ENCODE measurements at regions not wholly inside any gene's neighbourhood (a gene's known extent, or its start where the extent isn't known, plus 50 kb on each side); places are given as distances from the start of the nearest gene placed in this dataset.

DNA sequence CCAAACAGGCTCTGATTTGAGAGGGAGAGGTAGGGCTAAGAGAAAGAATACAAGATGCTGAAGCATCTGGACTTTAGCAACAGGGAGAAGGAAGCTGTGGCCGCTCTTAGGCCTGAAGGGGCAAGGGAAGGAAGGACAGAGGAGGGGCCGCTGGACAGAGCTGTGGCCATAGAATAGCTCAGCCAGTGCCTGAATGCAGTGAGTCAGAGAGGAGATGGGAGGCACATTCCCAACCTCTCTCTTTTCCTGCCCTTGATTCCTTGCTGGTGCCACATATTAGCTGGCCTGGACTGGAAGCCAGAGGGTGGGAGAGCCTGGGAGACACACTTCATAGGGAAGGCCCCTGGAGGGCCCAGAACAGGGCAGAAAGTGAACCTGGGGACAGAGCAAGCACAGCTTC, 83.4 kb upstream of the POU3F1 start:
- Histone ChIP-seq H3K4me2 (ENCODE audit: low read length) (no peak overlapping the region), H2AFZ (ENCODE audit: low read depth, low read length) (no peak overlapping the region)

DNA sequence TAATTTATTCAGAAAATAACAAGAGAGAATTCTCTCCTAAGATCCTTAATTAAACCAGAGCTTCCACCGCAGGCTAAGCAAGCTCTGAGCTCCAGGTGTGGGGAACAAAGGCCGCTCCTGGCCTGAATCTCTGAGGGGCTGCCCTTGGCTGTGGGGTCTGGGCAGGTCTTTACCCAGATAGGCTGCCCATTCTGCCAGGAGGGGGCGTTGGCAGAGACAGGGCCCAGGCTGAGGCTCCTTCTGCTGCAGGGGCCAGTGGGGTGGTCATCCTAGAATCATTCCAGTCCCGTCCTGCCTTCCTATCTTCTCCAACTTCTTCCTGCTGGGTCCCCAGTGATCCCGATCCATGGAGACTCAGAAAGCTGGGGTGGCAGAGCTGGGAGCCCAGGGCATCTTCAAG, 82.9 kb upstream of the POU3F1 start:
- Histone ChIP-seq H3K36me3 (ENCODE audit: insufficient read depth, low read length) (no peaks in the 10 kb centered on the region), H3F3A (ENCODE audit: insufficient read depth, low read length, poor library complexity, severe bottlenecking) (no peaks in the 10 kb centered on the region), H3K4me3 (ENCODE audit: low read length) (no peak overlapping the region), H3K9ac (ENCODE audit: low read length) (no peak overlapping the region), H3K27ac (ENCODE audit: low read length) (no peak overlapping the region), H3K27me3 (ENCODE audit: insufficient read depth, low read depth, low read length) (no peaks in the 10 kb centered on the region), H2AFZ (ENCODE audit: low read depth, low read length) (no peak overlapping the region), H3K9me2 (ENCODE audit: insufficient read depth, low read length) (no peaks in the 10 kb centered on the region), H3K4me2 (ENCODE audit: low read length) (no peak overlapping the region), H4K20me1 (ENCODE audit: insufficient read depth) (no peaks in the 10 kb centered on the region), H3K9me3 (ENCODE audit: low read length) (no peaks in the 10 kb centered on the region), H3K79me2 (replicated peaks; ENCODE audit: insufficient read depth, low read length) (no peaks in the 10 kb centered on the region)
- TF ChIP-seq SMC3 (conservative IDR thresholded peaks at IDR 0.05; ENCODE audit: poor library complexity) (no peak), EZH2 (IDR thresholded peaks at IDR 0.05; ENCODE audit: borderline replicate concordance, insufficient read depth, low read length, poor library complexity, severe bottlenecking) (no peak), MXI1 (conservative IDR thresholded peaks at IDR 0.05; ENCODE audit: poor library complexity, severe bottlenecking) (no peak), EP300 (conservative IDR thresholded peaks at IDR 0.05; ENCODE audit: poor library complexity, severe bottlenecking) (no peak), RAD21 (conservative IDR thresholded peaks at IDR 0.05) (no peak), TAF1 (IDR thresholded peaks at IDR 0.05; ENCODE audit: low read depth) (no peak), POLR2AphosphoS5 (IDR thresholded peaks at IDR 0.05) (no peak)
- TF ChIP-seq, protein P1, sequence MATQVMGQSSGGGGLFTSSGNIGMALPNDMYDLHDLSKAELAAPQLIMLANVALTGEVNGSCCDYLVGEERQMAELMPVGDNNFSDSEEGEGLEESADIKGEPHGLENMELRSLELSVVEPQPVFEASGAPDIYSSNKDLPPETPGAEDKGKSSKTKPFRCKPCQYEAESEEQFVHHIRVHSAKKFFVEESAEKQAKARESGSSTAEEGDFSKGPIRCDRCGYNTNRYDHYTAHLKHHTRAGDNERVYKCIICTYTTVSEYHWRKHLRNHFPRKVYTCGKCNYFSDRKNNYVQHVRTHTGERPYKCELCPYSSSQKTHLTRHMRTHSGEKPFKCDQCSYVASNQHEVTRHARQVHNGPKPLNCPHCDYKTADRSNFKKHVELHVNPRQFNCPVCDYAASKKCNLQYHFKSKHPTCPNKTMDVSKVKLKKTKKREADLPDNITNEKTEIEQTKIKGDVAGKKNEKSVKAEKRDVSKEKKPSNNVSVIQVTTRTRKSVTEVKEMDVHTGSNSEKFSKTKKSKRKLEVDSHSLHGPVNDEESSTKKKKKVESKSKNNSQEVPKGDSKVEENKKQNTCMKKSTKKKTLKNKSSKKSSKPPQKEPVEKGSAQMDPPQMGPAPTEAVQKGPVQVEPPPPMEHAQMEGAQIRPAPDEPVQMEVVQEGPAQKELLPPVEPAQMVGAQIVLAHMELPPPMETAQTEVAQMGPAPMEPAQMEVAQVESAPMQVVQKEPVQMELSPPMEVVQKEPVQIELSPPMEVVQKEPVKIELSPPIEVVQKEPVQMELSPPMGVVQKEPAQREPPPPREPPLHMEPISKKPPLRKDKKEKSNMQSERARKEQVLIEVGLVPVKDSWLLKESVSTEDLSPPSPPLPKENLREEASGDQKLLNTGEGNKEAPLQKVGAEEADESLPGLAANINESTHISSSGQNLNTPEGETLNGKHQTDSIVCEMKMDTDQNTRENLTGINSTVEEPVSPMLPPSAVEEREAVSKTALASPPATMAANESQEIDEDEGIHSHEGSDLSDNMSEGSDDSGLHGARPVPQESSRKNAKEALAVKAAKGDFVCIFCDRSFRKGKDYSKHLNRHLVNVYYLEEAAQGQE (IDR thresholded peaks at IDR 0.05; ENCODE audit: borderline replicate concordance) = no peak
- TF ChIP-seq, protein P2, sequence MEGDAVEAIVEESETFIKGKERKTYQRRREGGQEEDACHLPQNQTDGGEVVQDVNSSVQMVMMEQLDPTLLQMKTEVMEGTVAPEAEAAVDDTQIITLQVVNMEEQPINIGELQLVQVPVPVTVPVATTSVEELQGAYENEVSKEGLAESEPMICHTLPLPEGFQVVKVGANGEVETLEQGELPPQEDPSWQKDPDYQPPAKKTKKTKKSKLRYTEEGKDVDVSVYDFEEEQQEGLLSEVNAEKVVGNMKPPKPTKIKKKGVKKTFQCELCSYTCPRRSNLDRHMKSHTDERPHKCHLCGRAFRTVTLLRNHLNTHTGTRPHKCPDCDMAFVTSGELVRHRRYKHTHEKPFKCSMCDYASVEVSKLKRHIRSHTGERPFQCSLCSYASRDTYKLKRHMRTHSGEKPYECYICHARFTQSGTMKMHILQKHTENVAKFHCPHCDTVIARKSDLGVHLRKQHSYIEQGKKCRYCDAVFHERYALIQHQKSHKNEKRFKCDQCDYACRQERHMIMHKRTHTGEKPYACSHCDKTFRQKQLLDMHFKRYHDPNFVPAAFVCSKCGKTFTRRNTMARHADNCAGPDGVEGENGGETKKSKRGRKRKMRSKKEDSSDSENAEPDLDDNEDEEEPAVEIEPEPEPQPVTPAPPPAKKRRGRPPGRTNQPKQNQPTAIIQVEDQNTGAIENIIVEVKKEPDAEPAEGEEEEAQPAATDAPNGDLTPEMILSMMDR (IDR thresholded peaks at IDR 0.05; ENCODE audit: poor library complexity, severe bottlenecking) = no peak

More for the DNA sequence above, 83.4 kb upstream of the POU3F1 start:
- H4K20me1 ChIP-seq (ENCODE audit: insufficient read depth) = no peaks in the 10 kb centered on the region
- H3K27ac ChIP-seq (ENCODE audit: low read length) = no peak overlapping the region
- no peaks in the 10 kb centered on the region for H3K9me3 ChIP-seq (ENCODE audit: low read length)
- H3F3A ChIP-seq (ENCODE audit: insufficient read depth, low read length, poor library complexity, severe bottlenecking) = no peaks in the 10 kb centered on the region
- H3K4me3 ChIP-seq (ENCODE audit: low read length) = no peak overlapping the region
- H3K9ac ChIP-seq (ENCODE audit: low read length) = no peak overlapping the region
- H3K79me2 ChIP-seq (replicated peaks; ENCODE audit: insufficient read depth, low read length) = no peaks in the 10 kb centered on the region
- no peaks in the 10 kb centered on the region for H3K9me2 ChIP-seq (ENCODE audit: insufficient read depth, low read length)
- TF ChIP-seq POLR2AphosphoS5 (IDR thresholded peaks at IDR 0.05) (no peak), MXI1 (conservative IDR thresholded peaks at IDR 0.05; ENCODE audit: poor library complexity, severe bottlenecking) (no peak), RAD21 (conservative IDR thresholded peaks at IDR 0.05) (no peak), EZH2 (IDR thresholded peaks at IDR 0.05; ENCODE audit: borderline replicate concordance, insufficient read depth, low read length, poor library complexity, severe bottlenecking) (no peak), EP300 (conservative IDR thresholded peaks at IDR 0.05; ENCODE audit: poor library complexity, severe bottlenecking) (no peak), TAF1 (IDR thresholded peaks at IDR 0.05; ENCODE audit: low read depth) (no peak), SMC3 (conservative IDR thresholded peaks at IDR 0.05; ENCODE audit: poor library complexity) (no peak)
- TF ChIP-seq, protein P2 (IDR thresholded peaks at IDR 0.05; ENCODE audit: poor library complexity, severe bottlenecking) = no peak
- TF ChIP-seq, protein P1 (IDR thresholded peaks at IDR 0.05; ENCODE audit: borderline replicate concordance) = no peak
- no peaks in the 10 kb centered on the region for H3K36me3 ChIP-seq (ENCODE audit: insufficient read depth, low read length)
- H3K27me3 ChIP-seq (ENCODE audit: insufficient read depth, low read depth, low read length) = no peaks in the 10 kb centered on the region

Measured in neural cell (in vitro differentiated cells).